MM.1S (cell line): ENCODE measurements at regions not wholly inside any gene's neighbourhood (a gene's known extent, or its start where the extent isn't known, plus 50 kb on each side); places are given as distances from the start of the nearest gene placed in this dataset.

Experiments
- CTCF ChIP-seq: fragments of 300-600 bp; sonication (generic); IDR thresholded peaks from 2 replicates; pipeline ENCODE4 v1.5.1; 2016; ENCODE audit warnings: antibody characterized with exemption, low read length, mixed read lengths
- EZH2 ChIP-seq: fragments of 300-600 bp; sonication (generic); optimal IDR thresholded peaks from 2 replicates; pipeline ENCODE3; 2017; ENCODE audit warnings: low read depth, mild to moderate bottlenecking, antibody characterized with exemption, low read length, mixed read lengths
- EZH2phosphoT487 ChIP-seq: fragments of 300-600 bp; sonication (generic); IDR thresholded peaks from 2 replicates; pipeline ENCODE4 v1.6.1; 2018; ENCODE audit warnings: antibody characterized with exemption, low read length

DNA sequence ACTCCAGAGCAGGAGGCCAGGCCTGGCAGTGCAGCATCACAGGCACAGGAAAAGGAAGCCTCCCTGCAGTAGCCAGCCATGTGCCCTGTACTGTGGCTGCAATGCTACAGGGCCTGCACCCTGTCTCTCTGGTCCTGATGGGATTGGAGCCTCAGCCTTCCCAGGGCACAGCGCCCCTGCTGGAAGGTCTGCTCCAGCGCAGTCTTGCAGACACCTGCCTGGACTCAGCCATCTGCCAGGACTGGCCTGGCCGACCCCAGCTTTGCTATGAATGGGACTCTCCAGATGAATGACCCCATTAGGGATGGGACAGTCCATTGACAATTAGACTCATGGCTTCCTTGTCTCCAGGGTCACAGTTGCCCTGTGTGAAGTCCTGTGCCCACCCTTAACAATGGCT is 251.6 kb downstream of the ERMARD start:
- TF ChIP-seq CTCF = no peak
- TF ChIP-seq EZH2 = no peak
- TF ChIP-seq EZH2phosphoT487 = no peak
